ENCODE measurements at regions not wholly inside any gene's neighbourhood (a gene's known extent, or its start where the extent isn't known, plus 50 kb on each side); places are given as distances from the start of the nearest gene placed in this dataset.

DNA sequence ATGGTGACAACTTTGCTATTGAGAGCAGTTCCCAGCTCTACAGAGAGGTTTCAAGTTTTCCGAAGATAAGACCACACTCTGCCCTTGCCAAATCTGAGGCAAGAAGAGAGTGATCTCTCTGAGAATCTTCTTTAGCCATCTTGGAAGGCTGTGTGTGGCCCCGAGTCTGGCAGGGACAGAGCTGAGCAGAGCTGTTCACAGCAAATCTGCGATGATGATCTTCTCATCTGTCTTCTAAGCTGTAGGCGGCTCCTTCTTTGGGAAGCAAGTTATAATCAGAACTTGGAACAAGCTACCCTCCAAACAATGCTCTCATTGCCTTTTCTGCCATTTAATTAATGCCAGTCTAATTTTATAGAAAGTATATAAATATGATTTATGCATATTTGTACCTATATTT lies 379.0 kb upstream of the MEF2C start:
- DNase-seq (ENCODE audit: low read depth in 4 of 4, low spot score in 2 of 4), result no peak

DNA sequence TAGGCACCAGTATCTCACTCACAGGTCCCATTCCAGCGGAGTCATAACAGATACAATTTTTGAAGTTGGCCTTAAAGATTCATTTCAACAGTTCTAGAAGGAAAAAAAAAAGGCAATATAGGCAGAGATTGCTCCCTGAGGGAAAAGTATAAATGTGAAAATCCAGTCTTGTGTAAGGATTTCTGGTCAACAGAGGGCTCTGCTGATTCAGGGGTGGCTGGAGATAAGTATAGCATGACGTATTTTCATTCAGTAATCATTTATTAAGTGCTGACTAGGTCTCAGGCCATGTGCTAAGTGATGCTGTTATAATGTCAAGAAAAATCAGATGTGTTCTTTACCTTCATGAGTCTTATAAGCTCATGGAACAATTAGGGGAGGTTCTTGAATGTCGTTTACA lies 377.3 kb upstream of the MEF2C start:
- DNase-seq (ENCODE audit: low read depth in 4 of 4, low spot score in 2 of 4), result no peak

DNA sequence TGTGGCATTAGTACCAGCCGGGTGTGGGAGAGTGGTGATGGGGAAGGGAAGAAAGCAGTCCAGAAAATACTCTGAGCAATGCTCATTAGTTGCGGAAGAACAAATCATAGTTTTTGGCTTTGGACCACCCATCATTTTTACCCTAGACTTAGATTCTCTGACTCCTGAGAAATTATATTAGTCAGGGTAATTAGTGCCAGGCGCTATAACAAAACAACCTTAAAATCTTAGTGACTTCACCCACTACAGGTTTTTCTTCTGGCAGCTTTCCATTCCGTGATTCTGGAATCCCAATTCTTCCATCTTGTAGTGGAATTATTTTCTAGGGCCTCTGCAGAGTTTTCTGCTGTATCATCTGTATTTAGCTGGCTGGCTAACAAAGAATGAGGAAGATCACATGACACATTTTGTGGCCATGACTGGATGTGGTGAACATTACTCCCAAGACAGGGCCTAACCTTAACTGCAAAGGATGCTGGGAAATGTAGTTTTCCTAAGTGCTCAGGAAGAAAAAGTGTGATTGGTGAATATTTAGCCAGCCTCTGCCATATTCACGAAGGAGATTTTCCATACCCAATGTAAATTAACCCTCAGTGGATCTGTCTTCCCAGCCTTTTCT lies 373.0 kb upstream of the MEF2C start:
- no peak for DNase-seq (ENCODE audit: low read depth in 4 of 4, low spot score in 2 of 4)

DNA sequence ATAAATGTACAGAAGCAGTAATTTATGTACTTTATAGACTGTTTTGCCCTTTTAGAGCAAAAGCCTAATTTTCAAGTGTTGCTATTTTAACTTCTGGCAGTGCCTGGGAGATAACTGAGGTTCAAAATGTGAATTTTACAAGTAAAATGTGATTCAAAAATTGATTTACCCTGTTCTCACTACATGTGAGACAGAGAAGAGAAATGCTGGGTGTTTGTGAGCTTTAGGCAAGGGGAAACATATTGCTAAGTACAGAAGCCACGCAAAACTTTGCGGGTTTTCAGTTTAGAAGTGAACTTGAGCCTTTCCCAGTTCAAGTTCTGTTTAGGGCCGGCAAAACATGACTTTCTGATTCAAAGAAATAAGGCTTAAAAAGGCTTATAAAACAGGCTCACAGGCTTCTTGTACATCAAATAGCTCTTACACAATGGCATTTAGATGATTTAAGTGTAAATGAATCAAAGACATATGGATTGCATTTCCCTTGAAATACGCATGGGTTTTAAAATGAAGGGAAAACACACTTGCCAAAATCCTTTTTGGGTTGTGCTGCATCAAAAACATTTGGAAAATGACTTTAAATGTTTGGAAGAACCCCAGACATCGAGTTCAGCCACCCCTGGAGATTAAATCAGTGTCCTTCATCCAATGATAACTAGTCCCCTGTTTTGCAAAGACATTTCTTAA lies 370.8 kb upstream of the MEF2C start:
- no peak for DNase-seq (ENCODE audit: low read depth in 4 of 4, low spot score in 2 of 4)

DNA sequence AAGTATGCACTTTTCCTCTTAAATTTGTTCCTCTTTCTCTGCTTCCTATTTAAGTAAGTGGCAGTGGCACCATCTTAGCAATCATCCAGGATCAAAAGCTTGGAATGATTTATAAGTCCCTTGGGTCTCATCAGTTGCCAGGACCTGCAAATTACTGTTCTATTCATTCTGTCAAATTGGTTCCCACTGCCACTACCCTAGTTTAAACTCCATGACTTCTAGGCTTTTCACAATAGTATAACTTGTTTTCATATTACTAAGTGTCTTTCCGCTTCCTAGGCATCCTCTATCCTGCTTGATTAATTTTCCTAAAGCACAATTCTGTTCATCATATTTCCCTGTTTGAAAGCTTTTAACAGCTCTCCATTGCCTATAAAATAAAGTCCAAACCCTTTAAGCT lies 363.9 kb upstream of the MEF2C start:
- DNase-seq (ENCODE audit: low read depth in 4 of 4, low spot score in 2 of 4), result no peak

DNA sequence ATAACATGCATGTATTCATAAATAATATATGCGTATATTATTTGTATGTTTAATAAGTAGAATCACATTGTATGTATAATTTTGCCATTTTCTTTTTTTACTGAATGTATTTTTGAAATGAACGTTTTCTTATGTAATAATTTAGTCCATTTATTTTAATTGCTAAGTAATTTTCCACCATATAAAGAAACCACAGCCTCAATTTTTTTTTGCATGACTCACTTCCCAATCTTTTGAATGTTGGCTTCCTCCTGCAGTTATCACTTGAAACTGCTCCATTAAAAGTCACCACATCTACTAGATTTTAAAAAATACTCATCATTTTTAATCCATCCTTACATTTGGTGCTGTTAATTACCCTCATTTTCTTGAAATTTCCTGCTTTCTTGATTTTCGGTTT lies 363.3 kb upstream of the MEF2C start:
- no peak for DNase-seq (ENCODE audit: low read depth in 4 of 4, low spot score in 2 of 4)

DNA sequence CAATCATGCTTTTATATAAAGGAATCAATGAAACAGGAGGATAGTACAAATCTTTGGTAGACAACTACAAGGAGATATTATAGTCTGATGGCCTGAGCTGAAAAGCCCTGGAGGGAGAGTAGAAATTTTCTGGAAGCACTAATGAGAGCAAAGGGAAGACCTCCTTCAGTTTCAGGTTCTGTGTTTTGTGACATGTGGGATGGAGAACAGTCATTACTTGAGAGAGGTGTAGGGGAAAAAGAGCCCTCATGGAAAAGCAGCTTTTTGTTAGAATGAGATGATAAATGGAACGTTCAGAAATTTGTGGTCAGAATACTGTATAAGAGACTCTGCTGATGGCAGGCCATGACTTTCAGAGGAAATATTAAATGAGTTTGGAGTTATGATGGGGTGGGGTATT lies 360.6 kb upstream of the MEF2C start:
- no peak for DNase-seq (ENCODE audit: low read depth in 4 of 4, low spot score in 2 of 4)

DNA sequence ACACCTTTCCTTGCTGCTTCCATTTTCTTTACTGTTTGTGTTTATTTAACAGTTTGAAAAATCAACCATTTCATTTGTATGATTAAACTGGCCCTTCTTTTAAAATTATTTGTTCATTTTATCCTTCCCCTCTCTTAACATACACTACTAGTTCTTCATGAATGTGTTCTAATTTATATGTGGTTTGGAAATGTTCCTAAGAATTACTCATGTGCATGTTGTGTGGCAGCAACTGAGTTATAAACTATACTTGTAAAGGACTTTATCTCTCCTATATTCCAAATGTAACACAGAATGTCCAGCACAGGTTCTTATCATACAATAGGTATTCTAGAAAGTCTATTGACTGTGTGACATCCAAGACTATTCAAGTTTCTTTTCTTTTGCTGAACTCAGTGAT lies 358.2 kb upstream of the MEF2C start:
- DNase-seq (ENCODE audit: low read depth in 4 of 4, low spot score in 2 of 4), result no peak

DNA sequence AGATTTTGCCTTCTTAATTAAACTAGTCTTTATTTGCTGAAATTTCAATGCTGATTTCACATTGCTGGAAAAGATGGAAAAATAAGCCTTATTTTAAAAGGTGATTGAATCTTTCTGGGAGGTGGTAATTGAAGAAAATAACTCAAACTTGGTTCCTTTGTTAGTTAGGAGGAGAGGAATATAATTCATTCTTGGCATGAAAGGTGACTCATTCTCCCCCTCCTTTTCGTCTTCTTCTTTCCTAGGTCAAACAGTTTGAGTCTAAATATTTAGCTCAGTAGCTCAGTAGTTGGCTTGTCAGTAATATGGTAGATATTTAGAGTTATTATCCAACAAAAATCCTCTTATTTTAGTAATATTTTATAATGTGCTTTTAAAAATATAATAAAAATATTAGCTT lies 353.9 kb upstream of the MEF2C start:
- no peak for DNase-seq (ENCODE audit: low read depth in 4 of 4, low spot score in 2 of 4)

DNA sequence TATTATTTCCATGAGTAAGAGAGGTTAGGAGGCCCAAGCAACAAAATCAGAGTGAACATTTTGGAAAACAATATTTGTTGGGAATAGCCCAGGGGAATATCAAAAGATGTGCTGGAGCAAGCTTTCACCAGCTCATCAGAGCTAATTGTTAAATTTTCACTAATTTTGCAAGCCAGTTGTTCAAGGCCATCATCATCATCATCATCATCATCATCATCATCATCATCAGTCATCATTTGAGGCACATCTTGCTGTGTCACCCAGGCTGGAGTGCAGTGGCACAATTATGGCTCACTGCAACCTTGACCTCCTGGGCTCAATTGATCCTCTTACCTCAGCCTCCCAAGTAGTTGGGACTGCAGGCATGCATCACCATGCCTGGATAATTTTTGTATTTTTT lies 350.5 kb upstream of the MEF2C start:
- DNase-seq (ENCODE audit: low read depth in 4 of 4, low spot score in 2 of 4), result no peak

DNA sequence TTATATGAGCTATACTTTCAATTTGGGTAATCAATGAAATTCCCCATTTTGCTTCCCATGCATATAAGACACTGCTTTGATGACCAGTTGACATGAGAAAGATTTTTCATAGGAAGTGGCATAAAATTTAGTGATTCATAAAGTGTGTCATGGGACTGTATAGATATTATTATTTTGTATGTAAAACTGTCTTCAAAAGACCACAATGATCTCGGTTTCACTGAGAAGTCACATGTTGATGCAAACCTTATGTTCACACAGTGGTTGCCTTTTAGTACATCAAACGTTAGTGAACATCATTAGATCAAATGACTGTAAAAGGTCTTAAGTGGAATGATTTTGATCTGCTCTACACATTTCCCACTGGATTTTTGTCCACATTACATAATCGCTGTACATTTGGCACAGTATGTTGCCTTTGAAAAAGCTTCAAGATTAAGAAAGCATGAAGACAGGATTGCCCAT lies 349.2 kb upstream of the MEF2C start:
- no peak for DNase-seq (ENCODE audit: low read depth in 4 of 4, low spot score in 2 of 4)

DNA sequence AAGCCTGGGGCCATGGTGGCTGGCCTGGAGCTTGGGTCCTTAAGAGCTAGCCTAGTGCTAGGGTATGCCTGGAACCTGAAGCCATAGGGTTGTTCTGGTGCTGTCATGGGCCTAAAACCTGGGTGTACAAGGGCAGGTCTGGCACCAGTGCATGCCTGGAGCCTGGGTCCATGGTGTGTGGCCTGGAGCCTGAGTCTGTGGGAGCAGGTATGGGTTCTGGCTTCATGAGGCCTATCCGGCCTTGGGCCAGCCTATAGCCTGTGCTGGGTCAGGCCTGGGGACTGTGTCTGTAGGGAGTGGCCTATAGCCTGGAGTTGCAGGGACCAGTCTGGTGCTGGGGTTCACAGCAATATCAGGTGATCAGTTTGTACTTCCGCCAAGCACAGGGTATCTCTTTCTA lies 347.2 kb upstream of the MEF2C start:
- DNase-seq (ENCODE audit: low read depth in 4 of 4, low spot score in 2 of 4), result no peak

DNA sequence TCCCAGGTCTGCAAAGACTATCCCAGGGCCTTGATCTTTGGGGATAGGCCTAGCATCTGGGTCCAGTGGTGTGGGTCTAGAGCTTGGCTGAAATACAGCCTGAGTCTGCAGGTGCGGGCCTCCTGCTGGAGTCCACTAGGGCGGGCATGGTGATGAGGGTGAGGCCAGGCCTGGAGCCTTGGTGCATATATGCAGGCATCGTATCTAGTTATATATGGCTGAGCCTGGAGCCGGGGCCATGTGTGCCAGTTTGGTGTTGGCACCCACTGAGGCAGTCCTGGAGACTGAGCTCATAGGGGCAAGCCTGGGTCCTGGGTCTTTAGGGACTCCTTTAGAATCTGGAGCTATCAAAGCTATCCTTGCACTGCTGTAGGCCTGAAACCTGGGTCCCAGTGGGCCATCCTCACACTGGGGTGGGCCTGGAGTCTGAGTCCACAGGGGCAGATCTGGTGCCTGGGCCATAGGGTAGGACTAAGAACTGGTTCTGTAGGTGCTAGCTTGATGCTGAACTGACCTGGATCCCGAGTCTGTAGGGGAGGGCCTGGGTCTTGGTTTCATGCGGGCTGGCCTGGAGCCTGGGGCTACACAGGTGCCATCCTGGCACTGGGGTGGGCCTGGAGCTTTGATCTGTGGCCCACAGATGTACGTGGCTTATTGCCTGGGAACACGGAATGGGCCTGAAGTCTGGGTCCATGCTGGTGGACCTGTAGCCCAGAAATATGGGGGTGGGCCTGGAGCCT lies 346.5 kb upstream of the MEF2C start:
- no peak for DNase-seq (ENCODE audit: low read depth in 4 of 4, low spot score in 2 of 4)

DNA sequence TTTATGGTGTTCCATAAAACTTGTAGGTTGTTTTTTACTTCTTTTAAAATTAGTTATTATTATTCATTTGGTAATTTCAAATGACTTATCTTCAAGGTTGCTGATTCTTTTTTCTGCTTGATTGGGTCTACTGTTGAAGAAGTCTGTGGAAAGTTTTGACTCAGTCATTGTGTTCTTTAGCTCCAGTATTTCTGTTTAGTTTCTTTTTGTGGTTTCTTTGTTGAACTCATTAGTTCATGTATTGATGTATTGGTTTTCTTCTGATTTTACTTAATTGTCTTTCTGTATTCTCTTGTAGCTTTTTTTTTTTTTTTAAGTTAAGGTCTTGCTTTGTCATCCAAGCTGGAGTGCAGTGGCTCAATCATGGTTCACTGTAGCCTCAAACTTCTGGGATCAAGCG lies 345.4 kb upstream of the MEF2C start:
- no peak for DNase-seq (ENCODE audit: low read depth in 4 of 4, low spot score in 2 of 4)

DNA sequence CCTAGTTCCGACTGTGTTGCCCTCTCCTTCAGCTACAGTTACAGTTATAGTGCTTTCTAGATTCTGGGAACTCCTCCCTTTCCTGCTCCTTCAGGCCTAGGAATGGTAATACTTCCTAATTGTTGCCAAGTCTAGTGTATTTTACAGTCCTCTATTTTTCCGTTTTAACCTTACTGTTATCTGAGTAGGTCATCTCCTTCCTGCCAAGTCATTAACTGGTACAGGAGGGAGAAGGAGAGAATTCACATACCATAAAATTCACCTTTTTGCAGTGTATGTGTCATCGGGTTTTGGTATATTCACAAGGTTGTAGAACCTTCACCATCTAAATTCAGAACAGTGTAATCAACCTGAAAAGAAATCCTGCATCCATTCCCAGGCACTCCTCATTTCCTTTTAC lies 335.4 kb upstream of the MEF2C start:
- no peak for DNase-seq (ENCODE audit: low read depth in 4 of 4, low spot score in 2 of 4)

DNA sequence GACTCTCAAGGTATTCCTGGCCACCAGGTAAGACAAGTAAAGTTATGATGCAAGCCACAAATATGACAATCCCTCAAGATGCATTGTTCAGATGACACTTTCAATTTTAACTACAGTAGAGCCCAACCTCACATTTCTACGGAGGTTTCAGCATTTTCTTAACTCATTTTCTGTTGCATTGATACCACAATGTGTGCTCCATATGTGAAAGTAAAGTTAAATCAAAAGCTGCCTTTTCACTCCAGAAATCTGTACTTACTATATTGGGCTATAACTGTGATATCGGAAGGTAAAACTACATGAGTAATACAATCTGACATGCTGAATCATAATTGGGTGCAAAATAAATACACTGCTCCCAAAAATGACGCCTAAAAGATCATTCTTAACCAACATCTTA lies 333.6 kb upstream of the MEF2C start:
- DNase-seq (ENCODE audit: low read depth in 4 of 4, low spot score in 2 of 4), result no peak

DNA sequence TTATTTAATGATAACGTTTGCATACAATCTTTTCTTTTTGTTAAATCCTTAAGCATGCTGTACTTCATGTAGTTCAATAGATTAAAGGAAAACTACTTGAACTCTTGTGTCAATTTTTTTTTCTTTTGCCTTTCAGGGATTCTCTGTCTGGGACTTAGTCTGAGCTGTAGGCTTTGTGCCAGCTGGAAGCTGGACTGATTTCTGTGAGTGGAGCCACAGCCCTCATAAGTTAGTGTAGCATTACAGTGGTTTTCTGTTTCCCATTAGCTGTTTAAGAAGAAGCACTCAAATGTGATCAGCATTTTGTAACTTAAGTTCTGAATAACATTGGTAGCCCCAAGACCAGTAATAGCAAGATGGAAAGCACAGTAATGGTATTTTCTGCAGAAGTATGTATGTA lies 330.6 kb upstream of the MEF2C start:
- no peak for DNase-seq (ENCODE audit: low read depth in 4 of 4, low spot score in 2 of 4)

DNA sequence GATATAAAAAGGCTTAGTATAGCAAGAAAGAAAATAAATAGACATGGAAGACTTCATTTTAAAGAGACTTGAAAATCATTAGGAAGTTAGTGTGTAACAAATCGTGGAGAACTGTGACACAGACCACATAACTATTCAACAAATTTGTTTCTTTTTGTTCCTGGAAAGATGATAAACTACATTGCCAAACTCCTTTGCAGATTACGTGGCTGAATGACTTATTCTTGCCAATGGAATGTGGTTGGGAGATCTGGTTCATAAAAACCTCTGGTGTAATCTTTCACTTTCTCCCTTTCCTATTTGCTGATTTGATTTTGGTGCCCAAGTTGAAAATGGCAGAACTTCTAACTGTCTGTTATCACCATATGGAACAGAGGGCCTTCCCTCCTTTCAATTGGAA lies 328.9 kb upstream of the MEF2C start:
- no peak for DNase-seq (ENCODE audit: low read depth in 4 of 4, low spot score in 2 of 4)

DNA sequence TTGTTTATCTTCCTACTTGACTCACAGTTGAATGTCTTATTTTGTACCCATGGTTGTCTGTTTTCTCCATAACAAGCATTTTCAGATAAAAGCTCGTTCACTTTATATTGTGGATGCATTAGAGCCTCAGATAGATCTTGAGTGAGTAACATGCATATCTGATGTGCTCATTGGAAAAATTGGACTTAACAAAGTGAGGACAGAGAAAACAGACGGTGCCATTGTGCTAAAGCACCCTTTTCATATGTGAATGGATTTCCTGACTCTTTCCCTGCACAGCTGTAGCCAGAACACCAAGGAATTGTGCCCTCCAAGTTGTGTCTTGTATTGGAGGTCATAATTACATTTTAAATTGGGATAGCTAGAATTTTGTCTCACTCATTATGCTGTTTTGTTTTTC lies 325.8 kb upstream of the MEF2C start:
- DNase-seq (ENCODE audit: low read depth in 4 of 4, low spot score in 2 of 4), result no peak

DNA sequence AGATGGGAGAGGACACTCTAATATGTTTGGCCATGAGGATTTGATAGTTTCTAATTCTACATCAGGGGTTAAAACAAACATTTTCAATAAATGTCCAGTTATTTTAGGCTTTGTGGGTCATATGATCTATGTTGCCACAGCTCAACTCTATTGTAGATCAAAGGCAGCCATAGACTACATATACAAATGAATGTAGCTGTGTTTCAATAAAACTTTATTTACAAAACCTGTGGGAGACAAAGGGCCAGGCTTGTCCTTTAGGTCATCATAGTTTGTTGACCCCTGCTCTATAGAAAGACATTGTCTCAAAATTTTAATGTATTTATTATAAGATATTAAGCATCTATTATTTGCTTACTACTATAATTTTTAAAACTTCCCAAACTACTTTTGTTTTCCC lies 325.4 kb upstream of the MEF2C start:
- no peak for DNase-seq (ENCODE audit: low read depth in 4 of 4, low spot score in 2 of 4)

DNA sequence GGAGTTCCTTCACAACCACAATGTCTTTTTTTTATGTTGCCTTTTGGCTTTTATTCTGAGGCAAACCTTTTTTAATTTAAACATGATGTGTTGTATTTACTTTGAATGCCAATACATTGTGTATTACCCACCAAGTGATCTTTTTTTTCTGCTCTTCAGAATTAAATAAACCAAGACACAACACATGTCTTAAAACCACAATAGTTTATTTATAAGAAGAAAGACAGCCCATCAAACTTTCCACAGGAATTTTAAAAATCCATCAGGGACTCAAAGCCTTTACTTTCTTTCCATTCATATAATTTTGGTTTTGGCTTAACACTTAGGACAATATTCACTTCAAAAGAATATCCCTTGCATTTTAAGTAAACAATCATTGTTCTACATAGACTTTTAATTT lies 321.8 kb upstream of the MEF2C start:
- DNase-seq (ENCODE audit: low read depth in 4 of 4, low spot score in 2 of 4), result no peak

DNA sequence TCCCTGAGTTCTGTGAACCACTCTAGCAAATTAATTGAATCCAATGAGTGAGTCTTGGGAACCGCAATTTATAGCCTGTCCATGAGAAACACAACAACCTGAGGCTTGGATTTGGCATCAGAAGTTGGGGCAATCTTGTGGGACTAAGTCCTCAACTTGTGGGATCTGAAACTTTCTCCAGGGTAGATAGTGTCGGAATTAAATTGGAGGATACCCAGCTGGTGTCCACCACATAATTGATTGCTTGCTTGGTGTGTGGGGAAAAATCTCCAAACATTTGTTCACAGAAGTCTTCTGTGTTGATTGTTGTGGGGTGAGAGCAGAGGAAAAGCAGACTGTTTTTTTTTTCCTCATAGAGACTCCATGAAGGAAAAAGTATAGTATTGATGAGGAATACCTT lies 320.6 kb upstream of the MEF2C start:
- DNase-seq (ENCODE audit: low read depth in 4 of 4, low spot score in 2 of 4), result no peak

Measured in left renal cortex interstitium (tissue), 4 donors.